ENCODE measurements at regions not wholly inside any gene's neighbourhood (a gene's known extent, or its start where the extent isn't known, plus 50 kb on each side); places are given as distances from the start of the nearest gene placed in this dataset.

DNA sequence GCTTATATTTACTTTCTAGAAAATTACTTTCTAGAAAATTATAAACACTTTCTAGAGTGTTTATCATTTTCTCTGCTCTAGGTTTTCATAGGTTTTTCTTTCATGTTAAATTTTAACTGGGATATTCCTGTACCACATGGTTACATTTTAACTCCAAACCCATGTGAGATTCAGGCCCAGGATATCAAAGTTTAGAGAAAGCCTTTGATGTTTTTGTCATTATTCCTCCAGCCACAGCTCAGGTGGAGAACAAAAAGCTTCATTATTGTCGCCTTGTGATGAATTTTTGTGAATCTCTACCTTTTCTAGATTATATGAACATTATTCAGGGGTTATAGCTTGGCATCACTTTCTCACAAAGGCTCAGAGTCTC, 816.0 kb downstream of the SQOR start:
- DNase-seq, result no peak

- DNase-seq, result no peak
Observed at GRCh38 chr15:46452297-46452820, 817.5 kb downstream of the SQOR start.

DNA sequence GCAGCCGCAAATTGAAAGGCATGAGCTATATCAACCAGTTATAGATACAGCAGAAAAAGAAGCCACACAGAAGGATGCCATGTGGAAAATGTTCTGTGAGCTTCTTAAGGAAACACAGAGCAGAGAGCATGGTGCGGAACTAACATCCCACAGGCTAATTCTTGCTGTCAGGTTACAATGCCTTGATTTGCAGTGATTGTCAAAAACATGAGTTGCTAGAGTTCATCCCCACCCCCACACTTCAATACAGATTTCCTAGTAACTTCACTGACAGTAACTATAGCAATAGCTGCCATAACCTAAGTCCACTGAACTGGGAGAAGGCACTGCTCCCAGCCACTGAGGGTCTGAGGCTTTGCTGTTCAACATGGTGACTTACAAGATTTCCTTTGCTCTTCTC, 821.6 kb downstream of the SQOR start:
- DNase-seq, result no peak

GRCh38 chr15:46460431-46461094, 825.7 kb downstream of the SQOR start:
- DNase-seq, result no peak

GRCh38 chr15:46461416-46461815, 826.6 kb downstream of the SQOR start:
- no peak for DNase-seq

DNA sequence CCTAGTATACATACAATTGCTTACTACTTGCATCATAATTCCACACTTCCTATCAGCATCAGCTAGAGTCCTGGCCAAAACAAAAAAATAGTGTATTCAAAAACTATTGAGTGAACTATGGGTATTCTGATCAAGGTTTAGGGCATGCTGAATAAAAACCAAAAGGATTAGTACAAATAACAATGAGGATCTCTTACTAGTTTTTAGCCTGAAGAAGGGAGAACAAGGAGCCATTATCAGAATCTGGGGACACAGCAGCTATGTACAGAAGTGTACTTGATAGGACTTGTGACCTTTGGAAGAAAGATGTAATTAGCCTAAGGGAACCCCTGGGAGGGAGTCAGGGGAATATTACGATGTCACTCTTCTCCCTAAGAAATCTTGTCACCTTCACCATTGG, 832.2 kb downstream of the SQOR start:
- DNase-seq, result no peak

DNA sequence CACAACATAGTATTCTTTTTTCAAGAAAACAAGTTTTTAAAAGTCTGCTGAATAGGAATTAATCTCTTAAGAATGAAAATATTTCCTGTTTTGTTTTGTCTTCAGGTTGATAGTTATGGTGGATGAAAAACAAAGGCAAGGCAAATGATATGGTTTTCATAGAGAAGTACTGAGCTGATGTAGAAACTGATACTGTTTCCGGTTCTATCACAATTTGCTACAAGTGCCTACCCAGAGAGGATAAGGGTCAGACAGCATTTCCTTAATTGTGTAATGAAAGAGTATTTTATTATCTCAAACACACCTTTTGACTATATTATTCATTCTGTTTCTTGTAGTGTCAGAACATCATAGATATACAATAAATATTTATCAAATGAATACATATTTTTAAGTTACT, 836.3 kb downstream of the SQOR start:
- DNase-seq, result no peak

DNA sequence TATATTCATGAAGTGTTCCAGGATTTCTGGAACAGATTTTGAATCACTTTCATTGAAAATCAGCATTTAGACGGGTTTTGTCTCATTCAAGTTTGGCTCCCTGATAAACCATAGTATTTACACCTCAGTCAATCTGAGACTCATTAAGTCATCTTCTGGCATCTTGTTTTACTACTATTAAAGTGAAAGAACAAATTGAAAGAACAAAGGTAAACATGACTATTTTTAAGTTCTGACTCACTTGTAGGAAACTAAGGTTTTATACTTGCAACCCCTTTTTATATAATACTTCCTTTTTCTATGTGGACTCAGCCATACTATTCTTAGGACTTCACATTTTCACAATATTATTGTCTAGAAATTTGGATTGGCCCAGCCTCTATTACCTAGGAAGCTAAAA, 854.4 kb downstream of the SQOR start:
- no peak for DNase-seq

GRCh38 chr15:46496491-46497115, 861.8 kb downstream of the SQOR start:
- no peak for DNase-seq

DNA sequence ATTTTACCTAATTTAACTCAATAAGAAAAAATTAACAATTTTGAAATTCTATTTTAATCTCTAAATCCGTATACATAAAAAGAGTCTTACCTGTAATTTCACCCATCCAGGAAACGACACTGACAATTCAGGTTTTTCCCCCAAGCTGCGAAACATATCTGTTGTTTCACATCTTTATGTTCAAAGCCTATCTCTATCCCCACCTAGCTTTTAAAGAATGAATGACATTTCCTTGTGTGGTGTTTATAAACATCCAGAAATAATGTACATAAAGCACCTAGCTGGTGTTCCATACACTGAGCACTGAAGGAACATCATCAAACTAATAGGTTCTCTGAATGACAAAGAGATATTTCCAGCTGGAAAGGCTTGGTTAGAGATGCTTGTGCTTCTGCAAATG, 867.8 kb downstream of the SQOR start:
- no peak for DNase-seq

DNA sequence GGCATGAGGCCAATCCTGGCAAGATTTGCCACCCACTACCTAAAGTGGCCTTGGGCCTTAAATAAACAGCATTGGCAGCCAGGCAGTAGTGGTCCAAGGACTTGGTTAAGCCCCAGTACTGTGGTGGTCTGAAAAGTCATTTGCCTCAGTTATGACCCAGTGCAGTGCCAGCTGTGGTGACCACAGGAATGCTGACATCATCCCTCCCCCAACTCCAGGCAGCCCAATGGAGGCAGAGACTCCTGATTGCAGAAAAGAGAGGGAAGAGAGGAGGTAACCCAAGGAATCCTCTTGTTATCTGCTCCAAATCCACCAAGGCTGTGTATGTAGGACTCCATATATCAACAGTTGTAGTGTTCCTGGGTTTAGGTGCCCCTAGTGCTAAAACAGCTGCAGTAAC, 883.6 kb downstream of the SQOR start:
- DNase-seq, result no peak

- no peak for DNase-seq
Observed at GRCh38 chr15:46523701-46524100, 888.9 kb downstream of the SQOR start.

- DNase-seq, result no peak
Observed at GRCh38 chr15:46525984-46526725, 891.3 kb downstream of the SQOR start.

DNA sequence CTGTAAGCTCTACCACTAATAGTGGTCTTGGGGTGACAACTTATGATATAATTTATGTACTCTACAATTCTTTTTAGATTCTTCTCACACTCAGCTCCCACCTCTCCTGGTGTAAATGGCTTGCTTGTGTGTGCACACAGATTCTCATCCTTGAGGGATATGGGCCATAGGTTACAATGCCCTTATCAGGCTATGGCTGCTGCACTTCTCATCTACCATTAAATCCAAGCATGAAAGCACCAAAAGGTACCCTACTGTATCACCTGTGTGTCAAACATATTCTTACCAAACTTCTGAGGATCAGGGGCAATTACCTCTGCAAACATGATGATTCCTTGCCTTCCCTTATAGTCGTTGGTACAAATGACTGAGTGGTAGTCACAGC, 891.9 kb downstream of the SQOR start:
- no peak for DNase-seq

DNA sequence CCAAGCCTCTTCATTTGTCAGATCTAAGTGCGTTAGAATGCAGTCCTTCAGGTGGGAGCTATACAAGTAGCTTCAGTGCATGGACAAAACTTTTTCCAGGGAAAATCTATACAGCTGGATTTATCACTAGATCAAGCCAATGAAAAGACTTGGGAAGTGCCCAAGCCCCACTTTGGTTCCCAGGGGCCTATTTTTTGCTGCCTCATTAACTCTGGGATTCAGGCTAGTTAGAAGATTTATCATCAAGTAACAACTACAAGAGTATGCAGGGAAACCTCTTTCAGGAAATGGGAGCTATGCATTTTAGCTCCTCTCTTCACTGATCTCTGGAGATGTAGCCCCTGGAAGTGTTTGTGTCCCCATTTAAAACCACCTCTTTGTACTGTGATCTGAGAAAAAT, 908.8 kb downstream of the SQOR start:
- no peak for DNase-seq

DNA sequence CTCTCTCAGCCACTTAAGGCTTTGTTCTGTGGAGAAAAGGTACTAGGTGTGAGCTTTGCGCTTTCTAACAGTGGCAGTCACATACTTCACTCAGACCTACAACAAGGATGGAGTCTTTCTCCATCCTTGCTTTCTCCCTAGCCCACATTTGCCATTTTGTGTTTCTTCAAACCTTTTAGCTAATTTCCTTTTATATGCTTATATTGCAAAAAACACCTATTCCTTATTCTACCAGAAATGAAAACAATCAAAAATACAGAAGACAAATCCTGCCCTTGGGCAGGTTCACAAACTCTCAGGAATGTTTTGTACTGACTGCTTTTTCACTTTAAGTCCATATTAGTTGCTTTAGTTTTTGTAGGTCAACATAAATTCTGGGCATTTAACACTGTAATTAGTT, 914.2 kb downstream of the SQOR start:
- DNase-seq, result no peak

- DNase-seq, result no peak
Observed at GRCh38 chr15:46552316-46552715, 917.5 kb downstream of the SQOR start.

- no peak for DNase-seq
Observed at GRCh38 chr15:46555547-46555946, 920.7 kb downstream of the SQOR start.

- no peak for DNase-seq
Observed at GRCh38 chr15:46556010-46556409, 921.2 kb downstream of the SQOR start.

DNA sequence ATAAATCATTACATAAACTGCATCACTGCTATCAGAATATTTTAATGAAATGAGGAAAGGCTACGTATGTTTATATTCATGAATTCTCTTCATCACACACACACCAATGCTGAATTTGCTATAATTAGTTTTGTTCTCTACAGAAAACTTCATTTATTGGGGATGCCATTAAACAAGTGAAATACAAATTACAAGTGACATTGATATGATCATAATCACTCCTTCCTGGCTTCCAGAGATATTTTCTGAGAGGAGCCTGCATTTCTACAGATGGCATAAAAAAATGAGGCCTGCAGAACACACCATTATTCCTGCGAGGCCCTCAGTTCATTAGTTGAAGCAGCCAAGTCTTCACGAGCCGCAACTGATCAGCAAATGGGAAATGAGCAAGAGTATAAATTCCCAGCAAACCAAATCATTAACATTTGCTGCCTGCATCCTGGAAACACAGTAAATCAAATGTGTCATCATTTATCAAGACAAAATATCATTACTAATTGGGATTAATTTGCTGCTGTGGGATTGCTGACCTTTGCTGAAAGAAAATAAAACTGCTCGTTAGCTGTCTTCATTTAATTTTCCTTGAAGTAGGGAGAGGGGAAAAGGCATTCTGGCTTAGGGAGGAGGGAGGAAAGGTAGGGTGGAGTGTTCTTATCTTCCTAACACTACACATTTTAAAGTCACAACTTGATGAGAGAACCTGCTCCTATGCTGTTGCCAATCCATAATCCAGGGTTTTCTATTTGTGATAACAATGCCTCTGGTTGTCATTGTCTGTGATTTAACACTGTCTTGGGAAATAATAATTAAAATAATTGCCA, 921.9 kb downstream of the SQOR start:
- DNase-seq, result no peak

DNA sequence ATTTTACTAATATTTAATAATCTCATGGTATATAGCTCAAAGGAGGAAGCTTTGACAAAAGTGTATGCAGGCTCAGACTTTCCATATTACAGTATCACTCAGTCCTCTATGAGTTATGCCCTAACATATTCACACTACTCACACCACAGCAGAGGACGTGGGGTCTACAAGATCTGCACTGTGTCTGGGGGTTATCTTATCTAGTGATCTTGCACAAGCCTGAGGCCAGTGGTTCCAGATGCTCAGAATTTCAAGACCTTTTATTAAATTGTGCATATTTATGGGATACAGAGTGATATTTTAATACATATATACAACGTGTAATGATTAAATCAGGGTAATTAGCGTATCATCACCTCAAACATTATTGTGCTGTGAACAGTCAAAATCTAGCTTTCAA, 933.1 kb downstream of the SQOR start:
- DNase-seq, result no peak

DNA sequence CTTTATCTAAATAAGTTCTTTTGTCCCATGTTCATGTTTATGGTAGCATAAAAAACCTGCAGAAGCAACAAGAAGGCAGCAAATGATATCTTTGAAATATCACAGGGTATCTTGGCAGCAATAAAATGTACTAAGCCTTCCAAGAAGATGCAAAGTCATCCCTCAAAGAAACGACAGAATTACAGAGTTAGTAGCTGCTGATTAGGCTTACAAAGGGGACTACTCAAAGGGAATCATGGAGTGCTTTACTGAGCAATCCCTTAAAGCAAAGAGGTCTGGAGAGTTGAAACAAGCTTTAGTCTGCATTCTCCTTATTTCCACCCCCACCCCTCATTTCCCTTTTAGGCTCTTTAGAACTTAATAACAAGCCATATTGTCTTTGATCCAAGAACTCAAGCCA, 935.0 kb downstream of the SQOR start:
- no peak for DNase-seq

DNA sequence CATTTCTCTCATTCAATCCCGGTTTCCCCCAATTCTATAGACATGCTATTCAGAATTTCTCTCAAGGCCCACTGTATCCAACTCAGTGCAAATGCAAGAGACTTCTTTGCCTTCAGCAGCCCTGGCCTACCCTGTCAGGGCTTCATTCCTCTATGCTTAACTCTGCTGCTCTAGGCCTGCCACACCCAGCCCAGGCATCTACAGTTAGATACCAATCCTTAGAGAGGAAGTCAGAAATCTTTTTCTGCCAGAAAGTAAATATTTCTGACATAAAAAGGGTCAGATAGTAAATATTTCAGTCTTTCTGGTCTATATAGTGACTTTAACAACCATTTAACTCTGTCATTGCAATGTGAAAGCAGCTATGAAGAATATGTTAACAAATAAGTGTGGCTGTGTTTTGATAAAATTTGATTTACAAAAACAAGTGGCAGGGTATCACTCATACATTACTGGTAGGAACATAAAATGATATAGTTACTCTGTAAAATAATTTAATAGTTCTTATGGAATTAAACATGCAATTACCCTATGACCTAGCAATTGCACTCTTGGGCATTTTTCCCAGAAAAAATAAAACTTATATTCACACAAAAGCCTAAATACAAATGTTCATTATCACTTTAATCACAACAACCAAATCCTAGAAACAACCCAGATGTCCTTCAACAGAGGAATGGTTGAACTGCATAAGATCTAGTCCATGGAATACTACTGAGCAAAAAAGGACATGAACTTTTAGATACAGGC, 942.0 kb downstream of the SQOR start:
- DNase-seq, result no peak
